Testis (tissue), 2 donors: ENCODE measurements at regions not wholly inside any gene's neighbourhood (a gene's known extent, or its start where the extent isn't known, plus 50 kb on each side); places are given as distances from the start of the nearest gene placed in this dataset.

Experiments used
- POLR2A ChIP-seq: fragments of 450-650 bp; IDR thresholded peaks from one replicate; pipeline ENCODE4 v1.6.1; 2017; ENCODE audit warnings: antibody characterized with exemption, mild to moderate bottlenecking, moderate library complexity
- TF ChIP-seq, protein P1 (sequence below), 3 experiments: fragments of 450-650 bp in 2 of 3; fragments of 200-600 bp in 1 of 3; sonication (generic) in 1 of 3; IDR thresholded peaks; one replicate each; pipeline ENCODE4 v1.5.1; 2016 to 2019; ENCODE audit warnings: antibody characterized with exemption in 3 of 3, mild to moderate bottlenecking in 2 of 3, moderate library complexity in 1 of 3

DNA sequence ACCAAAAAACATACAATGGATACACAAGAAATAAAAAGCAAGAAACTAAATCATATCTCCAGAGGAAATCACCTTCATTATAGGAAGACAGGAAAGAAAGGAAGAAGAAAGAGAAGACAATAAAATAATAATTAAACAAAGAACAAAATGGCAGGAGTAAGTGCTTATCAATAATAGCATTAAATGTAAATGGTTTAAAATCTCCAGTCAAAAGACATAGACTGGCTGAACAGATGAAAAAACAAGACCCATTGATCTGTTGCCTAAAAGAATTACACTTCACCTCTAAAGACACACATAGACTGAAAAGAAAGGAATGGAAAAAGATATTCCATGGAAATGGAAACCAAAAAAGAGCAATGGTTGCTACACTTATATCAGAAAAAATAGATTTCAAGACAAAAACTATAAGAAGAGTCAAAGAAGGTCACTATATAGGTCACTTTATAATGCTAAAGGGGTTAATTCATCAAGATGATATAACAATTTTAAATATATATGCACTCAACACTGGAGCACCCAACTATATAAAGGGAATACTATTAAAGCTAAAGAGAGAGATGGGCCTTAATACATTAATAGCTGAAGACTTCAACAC lies 118.4 kb upstream of the SESN3 start:
- TF ChIP-seq, protein P1, sequence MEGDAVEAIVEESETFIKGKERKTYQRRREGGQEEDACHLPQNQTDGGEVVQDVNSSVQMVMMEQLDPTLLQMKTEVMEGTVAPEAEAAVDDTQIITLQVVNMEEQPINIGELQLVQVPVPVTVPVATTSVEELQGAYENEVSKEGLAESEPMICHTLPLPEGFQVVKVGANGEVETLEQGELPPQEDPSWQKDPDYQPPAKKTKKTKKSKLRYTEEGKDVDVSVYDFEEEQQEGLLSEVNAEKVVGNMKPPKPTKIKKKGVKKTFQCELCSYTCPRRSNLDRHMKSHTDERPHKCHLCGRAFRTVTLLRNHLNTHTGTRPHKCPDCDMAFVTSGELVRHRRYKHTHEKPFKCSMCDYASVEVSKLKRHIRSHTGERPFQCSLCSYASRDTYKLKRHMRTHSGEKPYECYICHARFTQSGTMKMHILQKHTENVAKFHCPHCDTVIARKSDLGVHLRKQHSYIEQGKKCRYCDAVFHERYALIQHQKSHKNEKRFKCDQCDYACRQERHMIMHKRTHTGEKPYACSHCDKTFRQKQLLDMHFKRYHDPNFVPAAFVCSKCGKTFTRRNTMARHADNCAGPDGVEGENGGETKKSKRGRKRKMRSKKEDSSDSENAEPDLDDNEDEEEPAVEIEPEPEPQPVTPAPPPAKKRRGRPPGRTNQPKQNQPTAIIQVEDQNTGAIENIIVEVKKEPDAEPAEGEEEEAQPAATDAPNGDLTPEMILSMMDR (IDR thresholded peaks at IDR 0.05), result no peak
- no peak for TF ChIP-seq POLR2A
